Fibroblast of the conjunctiva (primary cell): ENCODE measurements at regions not wholly inside any gene's neighbourhood (a gene's known extent, or its start where the extent isn't known, plus 50 kb on each side); places are given as distances from the start of the nearest gene placed in this dataset.
"Not testable (repeated sequence)": the region's sequence is repeated elsewhere in the genome, so short reads cannot be mapped to it uniquely, and the experiment has no call there.

Experiments
- DNase-seq: peaks from one replicate; pipeline ENCODE4 v3.0.0-alpha.2; 2010; ENCODE audit warnings: low read depth

- DNase-seq: no peak
Measured at GRCh38 chr6:169861431-169862042, 110.1 kb downstream of the ERMARD start.

GRCh38 chr6:169859978-169860703 is 108.7 kb downstream of the ERMARD start:
- DNase-seq: no peak

GRCh38 chr6:169859401-169859977 is 108.1 kb downstream of the ERMARD start:
- no peak for DNase-seq

- no peak for DNase-seq
Measured at GRCh38 chr6:169858935-169859351, 107.5 kb downstream of the ERMARD start.

- no peak for DNase-seq
Measured at GRCh38 chr6:169858293-169858934, 107.0 kb downstream of the ERMARD start.

GRCh38 chr6:169857343-169858292 is 106.2 kb downstream of the ERMARD start:
- DNase-seq: no peak

- DNase-seq: not testable (repeated sequence)
Measured at GRCh38 chr6:169856442-169857342, 105.3 kb downstream of the ERMARD start.

- no peak for DNase-seq
Measured at GRCh38 chr6:169854813-169855212, 103.4 kb downstream of the ERMARD start.

GRCh38 chr6:169854083-169854725 is 102.8 kb downstream of the ERMARD start:
- DNase-seq: no peak

- DNase-seq: no peak
Measured at GRCh38 chr6:169853196-169854082, 102.0 kb downstream of the ERMARD start.

- no peak for DNase-seq
Measured at GRCh38 chr6:169852504-169853195, 101.2 kb downstream of the ERMARD start.

GRCh38 chr6:169851641-169852503 is 100.5 kb downstream of the ERMARD start:
- DNase-seq: no peak

- DNase-seq: no peak
Measured at GRCh38 chr6:169850746-169851145, 99.3 kb downstream of the ERMARD start.

GRCh38 chr6:169850154-169850553 is 98.7 kb downstream of the ERMARD start:
- DNase-seq: no peak

- no peak for DNase-seq
Measured at GRCh38 chr6:169849396-169849795, 98.0 kb downstream of the ERMARD start.

- no peak for DNase-seq
Measured at GRCh38 chr6:169848946-169849345, 97.5 kb downstream of the ERMARD start.

- DNase-seq: no peak
Measured at GRCh38 chr6:169847901-169848311, 96.5 kb downstream of the ERMARD start.
